ENCODE measurements at regions not wholly inside any gene's neighbourhood (a gene's known extent, or its start where the extent isn't known, plus 50 kb on each side); places are given as distances from the start of the nearest gene placed in this dataset.

- no peak overlapping the region for H3K27ac ChIP-seq
These were observed 84.7 kb upstream of the AKIP1 start for GRCh38 chr11:8826139-8826786.

GRCh38 chr11:8826901-8827560, 84.0 kb upstream of the AKIP1 start:
- TF ChIP-seq ZFX (IDR thresholded peaks at IDR 0.05; ENCODE audit: borderline replicate concordance): no peak
- H3K27ac ChIP-seq: no peak overlapping the region

More at GRCh38 chr11:8826139-8826786, 84.7 kb upstream of the AKIP1 start:
- no peak for TF ChIP-seq CTCF (IDR thresholded peaks at IDR 0.05)
- no peak for TF ChIP-seq ZFX (IDR thresholded peaks at IDR 0.05; ENCODE audit: borderline replicate concordance)

- no peak for TF ChIP-seq ZFX (IDR thresholded peaks at IDR 0.05; ENCODE audit: borderline replicate concordance)
- no peak for TF ChIP-seq CTCF (IDR thresholded peaks at IDR 0.05)
- no peak overlapping the region for H3K27ac ChIP-seq
These were observed 82.9 kb upstream of the AKIP1 start for GRCh38 chr11:8828046-8828445.

- no peak overlapping the region for H3K27ac ChIP-seq
- TF ChIP-seq CTCF (IDR thresholded peaks at IDR 0.05) (no peak), ZFX (IDR thresholded peaks at IDR 0.05; ENCODE audit: borderline replicate concordance) (no peak)
These were observed 82.2 kb upstream of the AKIP1 start for GRCh38 chr11:8828580-8829361.

- H3K27ac ChIP-seq: no peak overlapping the region
- no peak for TF ChIP-seq ZFX (IDR thresholded peaks at IDR 0.05; ENCODE audit: borderline replicate concordance)
- TF ChIP-seq CTCF (IDR thresholded peaks at IDR 0.05): no peak
These were observed 81.4 kb upstream of the AKIP1 start for GRCh38 chr11:8829556-8829955.

GRCh38 chr11:8830641-8831040, 80.3 kb upstream of the AKIP1 start:
- H3K27ac ChIP-seq: no peak overlapping the region
- no peak for TF ChIP-seq CTCF (IDR thresholded peaks at IDR 0.05)

GRCh38 chr11:8831861-8832260, 79.1 kb upstream of the AKIP1 start:
- TF ChIP-seq ZFX (IDR thresholded peaks at IDR 0.05; ENCODE audit: borderline replicate concordance) (no peak), CTCF (IDR thresholded peaks at IDR 0.05) (no peak)
- no peak overlapping the region for H3K27ac ChIP-seq

Data from 22Rv1 (cell line).